ENCODE measurements at regions not wholly inside any gene's neighbourhood (a gene's known extent, or its start where the extent isn't known, plus 50 kb on each side); places are given as distances from the start of the nearest gene placed in this dataset.

DNA sequence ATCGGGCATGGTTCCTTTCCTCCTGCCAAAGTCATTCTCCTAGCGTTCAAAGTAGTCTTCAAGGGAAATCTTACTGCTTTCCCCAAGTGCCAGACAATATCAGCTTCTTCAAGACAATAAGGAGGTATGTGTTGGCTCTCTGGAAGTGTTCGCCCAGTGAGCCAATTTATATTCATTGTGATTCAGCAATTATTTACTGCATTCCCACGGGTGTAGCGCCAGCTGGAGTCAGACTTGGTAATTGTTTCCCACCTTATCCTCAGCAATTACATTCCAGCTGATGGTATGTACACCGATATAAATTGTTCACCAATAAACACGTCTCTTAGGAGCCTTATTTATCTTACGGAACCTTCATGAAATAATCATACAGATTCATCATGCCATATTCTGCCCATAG lies 103.6 kb upstream of the CTNNB1 start:
- H2AFZ ChIP-seq (ENCODE audit: control insufficient read depth, low read length) = no peak overlapping the region
- H3K4me2 ChIP-seq (ENCODE audit: control insufficient read depth, extremely low read depth, insufficient read depth, low read depth, low read length) = no peak overlapping the region
- no peaks in the 10 kb centered on the region for H3K9me1 ChIP-seq (ENCODE audit: control insufficient read depth, extremely low read depth, insufficient read depth, low read length)
- FAIRE-seq (no peak), DNase-seq (ENCODE audit: low read depth, low spot score) (no peak)
- TF ChIP-seq CTCF (optimal IDR thresholded peaks at IDR 0.05 in 1 of 3, IDR thresholded peaks at IDR 0.05 in 1 of 3, conservative IDR thresholded peaks at IDR 0.05 in 1 of 3; ENCODE audit: extremely low read depth in 1 of 3, insufficient read depth in 2 of 3, low read length in 3 of 3) (peak in 1 of 3 experiments; percentile 21), EZH2 (IDR thresholded peaks at IDR 0.05; ENCODE audit: low read length) (no peak)
- dilution Hi-C loops (cut with MboI; ENCODE audit: extremely low pct_ligation_motif_present, low sequenced_read_pairs) = no loop called here
- no peaks in the 10 kb centered on the region for H3K27me3 ChIP-seq (ENCODE audit: control insufficient read depth, extremely low read depth, insufficient read depth, low read length)
- no peak overlapping the region for H3K4me3 ChIP-seq (ENCODE audit: control insufficient read depth in 2 of 3, extremely low read depth in 1 of 3, insufficient read depth in 2 of 3, low read depth in 1 of 3, low read length in 3 of 3)
- H4K20me1 ChIP-seq (ENCODE audit: control insufficient read depth, extremely low read depth, insufficient read depth, low read length) = no peaks in the 10 kb centered on the region
- no peaks in the 10 kb centered on the region for H3K79me2 ChIP-seq (ENCODE audit: control insufficient read depth, insufficient read depth, low read length)
- H3K9me3 ChIP-seq (ENCODE audit: control insufficient read depth, low read depth, low read length) = no peaks in the 10 kb centered on the region
- H3K27ac ChIP-seq (ENCODE audit: control insufficient read depth, insufficient read depth, low read length) = no peak overlapping the region
- no peak overlapping the region for H3K9ac ChIP-seq (ENCODE audit: control insufficient read depth, extremely low read depth, insufficient read depth, low read length)
- peaks cover 5% of the 10 kb centered on the region for H3K4me1 ChIP-seq (ENCODE audit: control insufficient read depth, extremely low read depth, insufficient read depth, low read length)
- H3K36me3 ChIP-seq (ENCODE audit: control insufficient read depth in 2 of 2, extremely low read depth in 1 of 2, insufficient read depth in 2 of 2, low read length in 2 of 2) = no peaks in the 10 kb centered on the region

DNA sequence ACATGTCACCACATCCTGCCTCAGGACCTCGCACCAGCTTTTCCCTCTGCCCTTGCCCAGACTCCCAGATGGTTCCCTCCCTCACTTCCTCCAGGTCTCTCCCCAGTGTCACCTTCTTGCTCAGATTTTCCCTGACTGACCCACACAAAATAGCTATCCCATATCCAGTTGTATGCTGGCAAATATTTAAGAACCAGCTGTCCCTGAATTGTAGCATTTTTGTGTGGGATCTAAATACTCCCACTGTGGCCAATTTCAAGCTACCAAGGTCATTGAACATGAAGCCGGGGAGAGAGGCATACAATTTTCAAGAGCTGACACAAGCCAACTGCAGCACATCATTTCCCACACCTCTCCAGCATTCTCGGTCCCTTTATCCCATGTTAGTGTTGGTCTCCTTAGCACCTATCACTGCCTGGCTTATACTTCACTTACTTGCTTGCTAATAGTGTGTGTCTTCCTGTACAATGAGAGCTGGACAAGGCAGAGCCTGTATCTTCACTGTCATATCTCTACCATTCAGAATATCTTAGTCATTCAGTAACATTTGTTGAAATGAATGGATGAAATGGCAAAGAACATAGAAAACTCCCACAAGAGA lies 101.3 kb upstream of the CTNNB1 start:
- TF ChIP-seq EZH2 (IDR thresholded peaks at IDR 0.05; ENCODE audit: low read length) (no peak), CTCF (optimal IDR thresholded peaks at IDR 0.05 in 1 of 3, IDR thresholded peaks at IDR 0.05 in 1 of 3, conservative IDR thresholded peaks at IDR 0.05 in 1 of 3; ENCODE audit: extremely low read depth in 1 of 3, insufficient read depth in 2 of 3, low read length in 3 of 3) (no peak)
- no peak overlapping the region for H3K4me2 ChIP-seq (ENCODE audit: control insufficient read depth, extremely low read depth, insufficient read depth, low read depth, low read length)
- no peaks in the 10 kb centered on the region for H3K9me3 ChIP-seq (ENCODE audit: control insufficient read depth, low read depth, low read length)
- no peak for DNase-seq (ENCODE audit: low read depth, low spot score)
- H3K27ac ChIP-seq (ENCODE audit: control insufficient read depth, insufficient read depth, low read length) = no peak overlapping the region
- H2AFZ ChIP-seq (ENCODE audit: control insufficient read depth, low read length) = no peak overlapping the region
- no peaks in the 10 kb centered on the region for H3K27me3 ChIP-seq (ENCODE audit: control insufficient read depth, extremely low read depth, insufficient read depth, low read length)
- H3K9me1 ChIP-seq (ENCODE audit: control insufficient read depth, extremely low read depth, insufficient read depth, low read length) = no peaks in the 10 kb centered on the region
- H3K9ac ChIP-seq (ENCODE audit: control insufficient read depth, extremely low read depth, insufficient read depth, low read length) = no peak overlapping the region
- FAIRE-seq = no peak
- dilution Hi-C loops (cut with MboI; ENCODE audit: extremely low pct_ligation_motif_present, low sequenced_read_pairs) = no loop called here
- H3K79me2 ChIP-seq (ENCODE audit: control insufficient read depth, insufficient read depth, low read length) = no peaks in the 10 kb centered on the region
- H3K4me1 ChIP-seq (ENCODE audit: control insufficient read depth, extremely low read depth, insufficient read depth, low read length) = peaks cover 24% of the 10 kb centered on the region
- no peaks in the 10 kb centered on the region for H4K20me1 ChIP-seq (ENCODE audit: control insufficient read depth, extremely low read depth, insufficient read depth, low read length)
- H3K4me3 ChIP-seq (ENCODE audit: control insufficient read depth in 2 of 3, extremely low read depth in 1 of 3, insufficient read depth in 2 of 3, low read depth in 1 of 3, low read length in 3 of 3) = no peak overlapping the region
- no peaks in the 10 kb centered on the region for H3K36me3 ChIP-seq (ENCODE audit: control insufficient read depth in 2 of 2, extremely low read depth in 1 of 2, insufficient read depth in 2 of 2, low read length in 2 of 2)

All from keratinocyte (primary cell).